HEK293 (cell line): ENCODE measurements at regions not wholly inside any gene's neighbourhood (a gene's known extent, or its start where the extent isn't known, plus 50 kb on each side); places are given as distances from the start of the nearest gene placed in this dataset.
A peak's percentile ranks its signal among the peaks of the same experiment; 100 is the strongest.

ENCODE experiments used
- CTCF ChIA-PET: fragments of 350-600 bp; formaldehyde crosslinking; extraction: SDS; loops from one replicate; lab custom pipeline; 2021; ENCODE audit warnings: antibody characterized with exemption; lab: Yijun Ruan, JAX
- POLR2A ChIA-PET: fragments of 300-600 bp; formaldehyde crosslinking; extraction: SDS; loops from one replicate; lab custom pipeline; 2020; ENCODE audit warnings: antibody characterized with exemption, inconsistent platforms; lab: Yijun Ruan, JAX
- H3K27ac ChIP-seq: fragments of 200-500 bp; sonication (Bioruptor generic); 2 replicates; pipeline ENCODE4 v1.5.1; 2014; ENCODE audit warnings: low read depth, low read length, control low read depth, inconsistent platforms; ENCODE audit errors: extremely low read depth
- H3K36me3 ChIP-seq, 2 experiments: fragments of 200-500 bp in 1 of 2; sonication (Bioruptor generic) in 1 of 2; 1 replicate in 1 of 2; 2 replicates in 1 of 2; pipeline ENCODE4 v1.5.1; 2014 to 2017; ENCODE audit warnings: inconsistent platforms in 2 of 2, low read length in 2 of 2; ENCODE audit not compliant: control insufficient read depth in 2 of 2, insufficient read depth in 1 of 2
- H3K4me1 ChIP-seq: fragments of 200-500 bp; sonication (Bioruptor generic); 2 replicates; pipeline ENCODE4 v1.5.1; 2014; ENCODE audit warnings: mild to moderate bottlenecking, low read length, inconsistent platforms; ENCODE audit not compliant: control insufficient read depth, insufficient read depth
- H3K4me3 ChIP-seq: 2 replicates; pipeline ENCODE4 v1.5.1; 2011; ENCODE audit warnings: low read depth, mild to moderate bottlenecking, control low read depth, low read length, moderate library complexity
- H3K9me3 ChIP-seq: fragments of 200-500 bp; sonication (Bioruptor generic); 2 replicates; pipeline ENCODE4 v1.5.1; 2014; ENCODE audit warnings: low read depth, low read length, inconsistent platforms; ENCODE audit not compliant: control insufficient read depth, insufficient read depth
- KLF8 ChIP-seq: fragments of 450-650 bp; formaldehyde crosslinking; IDR thresholded peaks from 2 replicates; pipeline ENCODE4 v1.5.1; 2016; ENCODE audit warnings: missing biosample characterization, missing genetic modification characterization
- SCRT2 ChIP-seq: fragments of 450-650 bp; formaldehyde crosslinking; IDR thresholded peaks from 2 replicates; pipeline ENCODE4 v1.5.1; 2016; ENCODE audit warnings: missing biosample characterization, missing genetic modification characterization
- YY1 ChIP-seq: fragments of 450-650 bp; formaldehyde crosslinking; IDR thresholded peaks from 2 replicates; pipeline ENCODE4 v1.5.1; 2018; ENCODE audit warnings: missing biosample characterization, missing genetic modification characterization
- ZBTB11 ChIP-seq: fragments of 450-650 bp; formaldehyde crosslinking; conservative IDR thresholded peaks from 2 replicates; pipeline ENCODE4 v1.5.1; 2016; ENCODE audit warnings: low read depth, missing biosample characterization, missing genetic modification characterization
- ZBTB21 ChIP-seq: fragments of 450-650 bp; formaldehyde crosslinking; IDR thresholded peaks from 2 replicates; pipeline ENCODE4 v1.5.1; 2017; ENCODE audit warnings: missing biosample characterization, missing genetic modification characterization
- ZBTB7A ChIP-seq: fragments of 450-650 bp; formaldehyde crosslinking; IDR thresholded peaks from 2 replicates; pipeline ENCODE4 v1.5.1; 2016; ENCODE audit warnings: low read depth, missing biosample characterization, missing genetic modification characterization
- ZFP37 ChIP-seq: fragments of 450-650 bp; formaldehyde crosslinking; IDR thresholded peaks from 2 replicates; pipeline ENCODE4 v1.5.1; 2016; ENCODE audit warnings: missing biosample characterization, missing genetic modification characterization
- ZFP69B ChIP-seq: fragments of 450-650 bp; formaldehyde crosslinking; IDR thresholded peaks from 2 replicates; pipeline ENCODE4 v1.5.1; 2016; ENCODE audit warnings: missing biosample characterization, missing genetic modification characterization
- ZNF121 ChIP-seq: fragments of 450-650 bp; formaldehyde crosslinking; IDR thresholded peaks from 2 replicates; pipeline ENCODE4 v1.5.1; 2016; ENCODE audit warnings: missing biosample characterization, missing genetic modification characterization
- ZNF133 ChIP-seq: fragments of 450-650 bp; formaldehyde crosslinking; IDR thresholded peaks from 2 replicates; pipeline ENCODE4 v1.5.1; 2016; ENCODE audit warnings: missing biosample characterization, missing genetic modification characterization
- ZNF148 ChIP-seq: fragments of 450-650 bp; formaldehyde crosslinking; IDR thresholded peaks from 2 replicates; pipeline ENCODE4 v1.5.0; 2017; ENCODE audit warnings: missing biosample characterization, missing genetic modification characterization, borderline replicate concordance
- ZNF184 ChIP-seq: fragments of 450-650 bp; IDR thresholded peaks from 2 replicates; pipeline ENCODE4 v1.5.1; 2018; ENCODE audit warnings: missing biosample characterization, mild to moderate bottlenecking, missing genetic modification characterization
- ZNF211 ChIP-seq: fragments of 450-650 bp; formaldehyde crosslinking; IDR thresholded peaks from 2 replicates; pipeline ENCODE4 v1.5.1; 2016; ENCODE audit warnings: low read depth, missing biosample characterization, missing genetic modification characterization
- ZNF239 ChIP-seq: fragments of 450-650 bp; formaldehyde crosslinking; IDR thresholded peaks from 2 replicates; pipeline ENCODE4 v1.5.1; 2016; ENCODE audit warnings: missing biosample characterization, missing genetic modification characterization
- ZNF302 ChIP-seq: fragments of 450-650 bp; formaldehyde crosslinking; IDR thresholded peaks from 2 replicates; pipeline ENCODE4 v1.5.1; 2016; ENCODE audit warnings: missing biosample characterization, missing genetic modification characterization, low read depth
- ZNF335 ChIP-seq: fragments of 450-650 bp; formaldehyde crosslinking; conservative IDR thresholded peaks from 2 replicates; pipeline ENCODE4 v1.5.1; 2016; ENCODE audit warnings: missing biosample characterization, missing genetic modification characterization
- ZNF394 ChIP-seq: fragments of 450-650 bp; formaldehyde crosslinking; IDR thresholded peaks from 2 replicates; pipeline ENCODE4 v1.5.1; 2016; ENCODE audit warnings: missing biosample characterization, missing genetic modification characterization, mild to moderate bottlenecking, moderate library complexity, borderline replicate concordance
- ZNF555 ChIP-seq: fragments of 450-650 bp; formaldehyde crosslinking; conservative IDR thresholded peaks from 2 replicates; pipeline ENCODE4 v1.5.1; 2017; ENCODE audit warnings: missing biosample characterization, mild to moderate bottlenecking, missing genetic modification characterization, inconsistent platforms
- ZNF624 ChIP-seq: fragments of 450-650 bp; formaldehyde crosslinking; IDR thresholded peaks from 2 replicates; pipeline ENCODE4 v1.5.1; 2017; ENCODE audit warnings: missing biosample characterization, missing genetic modification characterization
- ZNF776 ChIP-seq: fragments of 450-650 bp; formaldehyde crosslinking; IDR thresholded peaks from 2 replicates; pipeline ENCODE4 v1.5.0; 2017; ENCODE audit warnings: missing biosample characterization, missing genetic modification characterization, borderline replicate concordance
- ZNF837 ChIP-seq: fragments of 450-650 bp; formaldehyde crosslinking; IDR thresholded peaks from 2 replicates; pipeline ENCODE4 v1.5.1; 2016; ENCODE audit warnings: missing biosample characterization, missing genetic modification characterization
- ZNF843 ChIP-seq: fragments of 450-650 bp; formaldehyde crosslinking; IDR thresholded peaks from 2 replicates; pipeline ENCODE4 v1.5.1; 2016; ENCODE audit warnings: missing biosample characterization, missing genetic modification characterization
- ZSCAN4 ChIP-seq: fragments of 450-650 bp; formaldehyde crosslinking; IDR thresholded peaks from 2 replicates; pipeline ENCODE4 v1.5.1; 2017; ENCODE audit warnings: missing biosample characterization, missing genetic modification characterization

GRCh38 chr2:24411488-24412151 is 51.3 kb upstream of the ITSN2 start:
- ChIA-PET CTCF (interaction anchor here (1.0 to 3.4 kb wide), 5 partner anchors 8 to 817 kb away, joined by 4 to 38 read pairs (median 11); no protein-coding TSS in a partner anchor), POLR2A (interaction anchor here (0.6 kb wide), 1 partner anchor 366 kb away, joined by 3 read pairs; no protein-coding TSS in a partner anchor)
- Histone ChIP-seq H3K4me1 (no peaks in the 10 kb centered on the region), H3K4me3 (no peak overlapping the region), H3K36me3 (no peaks in the 10 kb centered on the region), H3K9me3 (no peaks in the 10 kb centered on the region), H3K27ac (no peak overlapping the region)
- TF ChIP-seq ZBTB11 (tag by site-specific recombination): no peak
- no peak for TF ChIP-seq YY1 (tag by site-specific recombination)
- no peak for TF ChIP-seq ZFP37 (tag by site-specific recombination)
- no peak for TF ChIP-seq ZNF211 (tag by site-specific recombination)
- TF ChIP-seq ZNF624 (tag by site-specific recombination): no peak
- no peak for TF ChIP-seq ZNF239 (tag by site-specific recombination)
- no peak for TF ChIP-seq ZNF837
- no peak for TF ChIP-seq ZNF843 (tag by site-specific recombination)

- Histone ChIP-seq H3K4me1 (no peaks in the 10 kb centered on the region), H3K4me3 (no peak overlapping the region), H3K36me3 (no peaks in the 10 kb centered on the region), H3K9me3 (no peaks in the 10 kb centered on the region), H3K27ac (no peak overlapping the region)
- CTCF ChIA-PET: interaction anchor here (0.7 to 3.4 kb wide), 21 partner anchors 8 to 819 kb away, joined by 3 to 38 read pairs (median 5); no protein-coding TSS in a partner anchor
- TF ChIP-seq KLF8 (tag by site-specific recombination) (no peak), ZNF148 (tag by site-specific recombination) (no peak), SCRT2 (tag by site-specific recombination) (no peak)
- POLR2A ChIA-PET: no interaction called here
Measured at GRCh38 chr2:24410976-24411375, 50.6 kb upstream of the ITSN2 start.

- Histone ChIP-seq H3K27ac (no peak overlapping the region), H3K36me3 (no peaks in the 10 kb centered on the region), H3K9me3 (no peaks in the 10 kb centered on the region), H3K4me3 (no peak overlapping the region), H3K4me1 (no peaks in the 10 kb centered on the region)
- ChIA-PET POLR2A (interaction anchor here (0.6 to 1.1 kb wide), 2 partner anchors 259 to 383 kb away, joined by 3 to 4 read pairs; partner anchors contain the start of genes CENPO and PTRHD1), CTCF (interaction anchor here (0.5 to 3.4 kb wide), 48 partner anchors 9 to 1111 kb away, joined by 3 to 38 read pairs (median 3); no protein-coding TSS in a partner anchor)
- no peak for TF ChIP-seq ZNF555 (tag by site-specific recombination)
- TF ChIP-seq ZBTB21 (tag by site-specific recombination): no peak
- no peak for TF ChIP-seq ZSCAN4 (tag by site-specific recombination)
- no peak for TF ChIP-seq ZNF776 (tag by site-specific recombination)
- no peak for TF ChIP-seq ZNF184 (tag by site-specific recombination)
- no peak for TF ChIP-seq ZBTB7A (tag by site-specific recombination)
- no peak for TF ChIP-seq ZNF121 (tag by site-specific recombination)
- TF ChIP-seq ZNF394 (tag by site-specific recombination): no peak
- no peak for TF ChIP-seq ZNF302 (tag by site-specific recombination)
- no peak for TF ChIP-seq ZFP69B (tag by site-specific recombination)
- TF ChIP-seq ZNF335 (tag by site-specific recombination): peak; percentile 81
- TF ChIP-seq ZNF133 (tag by site-specific recombination): no peak
Measured at GRCh38 chr2:24409700-24410556, 49.6 kb upstream of the ITSN2 start.
